Upper lobe of left lung (tissue), 6 donors: ENCODE measurements at regions not wholly inside any gene's neighbourhood (a gene's known extent, or its start where the extent isn't known, plus 50 kb on each side); places are given as distances from the start of the nearest gene placed in this dataset.

Experiments
- ATAC-seq, 2 donors: fragments of 200-7000 bp; cut with Tn5 transposase; one replicate each; pipeline ENCODE4 v1.9.1; 2022; ENCODE audit warnings: mild to moderate bottlenecking in 2 of 2, moderate library complexity in 2 of 2; ENCODE audit not compliant: low FRiP score in 2 of 2
- DNase-seq, 2 donors: peaks; one replicate each; pipeline ENCODE4 v3.0.0-alpha.2; 2019 to 2020
- H3K27ac ChIP-seq, 4 donors: fragments of 200-600 bp; sonication (generic); one replicate each; pipeline ENCODE4 v1.5.1; 2016 to 2019
- H3K27me3 ChIP-seq, 4 donors: fragments of 200-600 bp; sonication (generic); one replicate each; pipeline ENCODE4 v1.5.1; 2017 to 2019
- H3K36me3 ChIP-seq, 4 donors: fragments of 200-600 bp; sonication (generic); one replicate each; pipeline ENCODE4 v1.5.1; 2016 to 2019
- H3K4me1 ChIP-seq, 4 donors: fragments of 200-600 bp; sonication (generic); one replicate each; pipeline ENCODE4 v1.5.1; 2018 to 2019
- H3K4me3 ChIP-seq, 4 donors: fragments of 200-600 bp; sonication (generic); one replicate each; pipeline ENCODE4 v1.5.1; 2017 to 2019; ENCODE audit warnings: mild to moderate bottlenecking in 2 of 4, moderate library complexity in 1 of 4
- H3K9me3 ChIP-seq, 4 donors: fragments of 200-600 bp; sonication (generic); one replicate each; pipeline ENCODE4 v1.5.1; 2018 to 2019
- EP300 ChIP-seq, 4 donors: sonication (generic); formaldehyde crosslinking; IDR thresholded peaks; one replicate each; pipeline ENCODE4 v1.5.1; 2017; ENCODE audit warnings: antibody characterized with exemption in 4 of 4, control low read depth in 2 of 4
- POLR2A ChIP-seq, 4 donors: fragments of 450-650 bp; IDR thresholded peaks; one replicate each; pipeline ENCODE4 v1.5.1; 2016 to 2017; ENCODE audit warnings: antibody characterized with exemption in 4 of 4, mild to moderate bottlenecking in 2 of 4
- POLR2AphosphoS5 ChIP-seq, 2 donors: sonication (generic); formaldehyde crosslinking; IDR thresholded peaks; one replicate each; pipeline ENCODE4 v1.5.1; 2017; ENCODE audit warnings: antibody characterized with exemption in 2 of 2
- WGBS, 2 donors: methylation state at CpG; one replicate each; pipeline ENCODE4 v1.1.5; 2017 to 2018; 5-methylcytosine and 5-hydroxymethylcytosine counted together
- TF ChIP-seq, protein P1 (sequence below), 6 experiments: fragments of 450-650 bp in 4 of 6; fragments of 200-600 bp in 2 of 6; sonication (generic) in 2 of 6; IDR thresholded peaks; one replicate each; pipeline ENCODE4 v1.5.1; 2016 to 2019; ENCODE audit warnings: antibody characterized with exemption in 6 of 6
- donor health status: DM: no; HTN: no; CAD: no; lungs with moderate emphysema.
- donor health status: DM: no; HTN: yes; CAD: no; lungs with severe emphysema.

DNA sequence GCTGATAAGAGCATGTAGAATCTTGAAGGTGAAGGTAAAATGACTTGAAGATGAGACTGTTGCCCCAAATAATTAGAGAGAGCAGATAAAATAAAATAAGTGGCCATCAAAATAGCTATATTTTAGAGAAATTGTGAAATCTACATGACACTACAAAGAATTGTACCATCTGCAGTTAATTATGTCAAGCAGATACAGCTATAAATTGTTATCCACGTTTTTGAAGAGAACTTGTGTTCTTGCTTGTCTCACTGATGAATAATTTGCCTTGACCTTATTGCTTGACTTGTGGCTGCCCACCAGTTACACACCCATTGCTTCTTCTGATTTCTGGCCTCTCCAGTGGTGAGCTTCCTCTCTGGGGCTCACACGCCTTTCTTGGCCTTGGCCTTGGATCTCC lies 75.8 kb upstream of the TNIP3 start:
- H3K9me3 ChIP-seq = no peaks in the 10 kb centered on the region
- no peaks in the 10 kb centered on the region for H3K36me3 ChIP-seq
- peaks cover 0 to 12% (median 0%) of the 10 kb centered on the region in 4 donors for H3K4me1 ChIP-seq
- H3K27ac ChIP-seq = no peak overlapping the region
- H3K27me3 ChIP-seq = no peaks in the 10 kb centered on the region
- DNase-seq (no peak), ATAC-seq (no peak)
- H3K4me3 ChIP-seq = no peak overlapping the region
- TF ChIP-seq EP300 (IDR thresholded peaks at IDR 0.05) (no peak), POLR2AphosphoS5 (IDR thresholded peaks at IDR 0.05) (no peak), POLR2A (IDR thresholded peaks at IDR 0.05) (no peak)
- TF ChIP-seq, protein P1, sequence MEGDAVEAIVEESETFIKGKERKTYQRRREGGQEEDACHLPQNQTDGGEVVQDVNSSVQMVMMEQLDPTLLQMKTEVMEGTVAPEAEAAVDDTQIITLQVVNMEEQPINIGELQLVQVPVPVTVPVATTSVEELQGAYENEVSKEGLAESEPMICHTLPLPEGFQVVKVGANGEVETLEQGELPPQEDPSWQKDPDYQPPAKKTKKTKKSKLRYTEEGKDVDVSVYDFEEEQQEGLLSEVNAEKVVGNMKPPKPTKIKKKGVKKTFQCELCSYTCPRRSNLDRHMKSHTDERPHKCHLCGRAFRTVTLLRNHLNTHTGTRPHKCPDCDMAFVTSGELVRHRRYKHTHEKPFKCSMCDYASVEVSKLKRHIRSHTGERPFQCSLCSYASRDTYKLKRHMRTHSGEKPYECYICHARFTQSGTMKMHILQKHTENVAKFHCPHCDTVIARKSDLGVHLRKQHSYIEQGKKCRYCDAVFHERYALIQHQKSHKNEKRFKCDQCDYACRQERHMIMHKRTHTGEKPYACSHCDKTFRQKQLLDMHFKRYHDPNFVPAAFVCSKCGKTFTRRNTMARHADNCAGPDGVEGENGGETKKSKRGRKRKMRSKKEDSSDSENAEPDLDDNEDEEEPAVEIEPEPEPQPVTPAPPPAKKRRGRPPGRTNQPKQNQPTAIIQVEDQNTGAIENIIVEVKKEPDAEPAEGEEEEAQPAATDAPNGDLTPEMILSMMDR (IDR thresholded peaks at IDR 0.05) = no peak
- 74 to 80% methylated on average over 2 of the region's 2 CpGs for WGBS, 2 donors

DNA sequence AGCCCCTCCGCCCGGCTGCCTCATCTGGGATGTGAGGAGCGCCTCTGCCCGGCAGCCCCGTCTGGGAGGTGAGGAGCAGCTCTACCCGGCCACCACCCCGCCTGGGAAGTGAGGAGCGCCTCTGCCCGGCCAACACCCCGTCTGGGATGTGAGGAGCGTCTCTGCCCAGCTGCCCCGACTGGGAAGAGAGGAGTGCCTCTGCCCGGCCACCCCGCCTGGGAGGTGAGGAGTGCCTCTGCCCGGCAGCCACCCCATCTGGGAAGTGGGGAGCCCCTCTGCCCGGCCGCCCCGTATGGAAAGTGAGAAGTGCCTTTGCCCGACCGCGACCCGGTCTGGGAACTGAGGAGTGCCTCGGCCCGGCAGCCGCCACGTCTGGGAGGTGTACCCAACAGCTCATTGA lies 74.3 kb upstream of the TNIP3 start:
- H3K27ac ChIP-seq = no peak overlapping the region
- ATAC-seq (no peak), DNase-seq (peak in 1 of 2 donors; percentile 78)
- WGBS, 2 donors = 91 to 95% methylated on average over 9 to 11 of the region's 26 CpGs
- TF ChIP-seq, protein P1 (IDR thresholded peaks at IDR 0.05) = no peak
- TF ChIP-seq EP300 (IDR thresholded peaks at IDR 0.05) (no peak), POLR2AphosphoS5 (IDR thresholded peaks at IDR 0.05) (no peak), POLR2A (IDR thresholded peaks at IDR 0.05) (no peak)
- no peaks in the 10 kb centered on the region for H3K9me3 ChIP-seq
- no peaks in the 10 kb centered on the region for H3K36me3 ChIP-seq
- peaks cover 0 to 12% (median 0%) of the 10 kb centered on the region in 4 donors for H3K4me1 ChIP-seq
- H3K4me3 ChIP-seq = no peak overlapping the region
- no peaks in the 10 kb centered on the region for H3K27me3 ChIP-seq

DNA sequence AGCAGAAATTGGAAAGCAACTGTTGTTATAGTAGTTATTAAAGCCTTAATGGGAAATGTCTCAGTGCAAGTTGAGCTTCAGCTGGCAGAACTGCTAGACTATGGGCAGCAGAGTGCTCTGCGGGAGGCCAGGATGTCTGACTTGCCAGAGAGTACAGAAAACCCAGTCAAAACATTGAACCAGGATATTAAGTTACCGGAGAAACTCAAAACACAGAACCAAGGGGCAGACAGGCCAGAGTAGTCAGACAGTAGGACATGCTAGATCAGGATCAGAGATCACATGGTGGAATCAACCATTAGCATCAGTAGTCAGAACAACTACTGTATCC lies 72.9 kb upstream of the TNIP3 start:
- WGBS, 2 donors = 79 to 85% methylated on average over 2 of the region's 2 CpGs
- no peak overlapping the region for H3K27ac ChIP-seq
- ATAC-seq (no peak), DNase-seq (no peak)
- H3K9me3 ChIP-seq = no peaks in the 10 kb centered on the region
- no peaks in the 10 kb centered on the region for H3K36me3 ChIP-seq
- TF ChIP-seq POLR2AphosphoS5 (IDR thresholded peaks at IDR 0.05) (no peak), EP300 (IDR thresholded peaks at IDR 0.05) (no peak), POLR2A (IDR thresholded peaks at IDR 0.05) (no peak)
- TF ChIP-seq, protein P1 (IDR thresholded peaks at IDR 0.05) = no peak
- no peaks in the 10 kb centered on the region for H3K27me3 ChIP-seq
- no peak overlapping the region for H3K4me3 ChIP-seq
- H3K4me1 ChIP-seq = peaks cover 0 to 4% (median 0%) of the 10 kb centered on the region in 4 donors

DNA sequence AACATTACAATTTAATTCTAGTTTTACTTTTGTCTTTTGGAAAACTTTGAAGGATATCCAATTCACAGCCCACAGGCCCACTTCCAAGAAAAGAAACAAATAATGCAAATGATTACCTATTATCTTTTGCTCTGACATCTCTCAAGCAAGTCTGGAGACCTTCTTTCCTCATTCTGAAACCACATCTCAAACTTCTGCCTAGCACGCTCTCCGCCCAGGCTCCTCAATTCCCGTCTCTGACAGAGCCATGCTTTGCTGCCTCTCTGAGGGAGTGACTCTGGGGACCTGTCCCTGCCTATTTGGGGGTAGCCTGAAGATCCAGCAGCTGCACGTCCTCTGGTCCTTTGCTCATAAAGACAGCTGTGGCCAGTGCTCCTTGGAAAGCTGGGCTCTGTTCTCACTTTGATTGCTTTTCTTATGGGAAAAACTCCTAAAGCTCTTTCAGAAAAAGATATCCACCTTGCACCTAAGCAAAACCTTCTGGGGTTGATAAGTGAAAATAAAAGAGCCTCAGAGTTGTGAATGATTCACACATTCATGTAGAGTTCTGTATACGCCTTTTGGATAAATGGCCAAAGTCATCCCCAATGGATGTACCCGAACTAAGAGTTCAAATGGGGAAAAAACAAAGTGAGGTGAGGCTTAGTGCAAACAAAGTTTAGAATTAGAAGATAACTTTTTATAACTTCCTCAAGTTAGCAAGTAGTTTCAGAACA lies 72.4 kb upstream of the TNIP3 start:
- no peaks in the 10 kb centered on the region for H3K27me3 ChIP-seq
- DNase-seq (no peak), ATAC-seq (no peak)
- 91 to 92% methylated on average over 6 of the region's 6 CpGs for WGBS, 2 donors
- H3K4me1 ChIP-seq = no peaks in the 10 kb centered on the region
- H3K4me3 ChIP-seq = no peak overlapping the region
- no peaks in the 10 kb centered on the region for H3K9me3 ChIP-seq
- no peak overlapping the region for H3K27ac ChIP-seq
- H3K36me3 ChIP-seq = no peaks in the 10 kb centered on the region
- no peak for TF ChIP-seq POLR2A (IDR thresholded peaks at IDR 0.05)
- TF ChIP-seq, protein P1 (IDR thresholded peaks at IDR 0.05) = no peak
- TF ChIP-seq EP300 (IDR thresholded peaks at IDR 0.05) = no peak
- no peak for TF ChIP-seq POLR2AphosphoS5 (IDR thresholded peaks at IDR 0.05)

DNA sequence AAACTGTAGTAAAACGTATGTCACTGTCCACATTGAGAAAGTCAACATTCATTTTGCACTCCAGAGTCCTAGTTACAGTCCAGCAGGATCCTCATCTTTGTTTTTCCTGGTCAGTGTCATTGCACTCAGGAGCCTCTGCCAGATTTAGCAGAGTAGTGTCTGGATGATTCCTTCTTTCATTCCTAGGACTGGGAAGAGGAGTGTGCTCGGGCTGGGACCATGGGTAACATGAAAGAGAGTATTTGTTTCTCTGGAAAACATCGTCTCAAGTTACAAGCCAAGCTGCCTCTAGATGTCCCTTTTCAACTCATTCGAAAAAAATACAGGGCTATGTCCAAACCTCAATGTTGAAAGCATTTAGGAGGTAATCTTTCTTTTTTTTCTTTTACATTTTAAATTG lies 69.9 kb upstream of the TNIP3 start:
- ATAC-seq (no peak), DNase-seq (no peak)
- WGBS, 2 donors = 66 to 69% methylated on average over 4 of the region's 4 CpGs
- no peaks in the 10 kb centered on the region for H3K27me3 ChIP-seq
- no peaks in the 10 kb centered on the region for H3K36me3 ChIP-seq
- no peak overlapping the region for H3K4me3 ChIP-seq
- no peak overlapping the region for H3K27ac ChIP-seq
- no peaks in the 10 kb centered on the region for H3K9me3 ChIP-seq
- no peaks in the 10 kb centered on the region for H3K4me1 ChIP-seq
- TF ChIP-seq POLR2A (IDR thresholded peaks at IDR 0.05) (no peak), POLR2AphosphoS5 (IDR thresholded peaks at IDR 0.05) (no peak), EP300 (IDR thresholded peaks at IDR 0.05) (no peak)
- TF ChIP-seq, protein P1 (IDR thresholded peaks at IDR 0.05) = no peak
